ENCODE measurements at regions not wholly inside any gene's neighbourhood (a gene's known extent, or its start where the extent isn't known, plus 50 kb on each side); places are given as distances from the start of the nearest gene placed in this dataset.
"Not testable (repeated sequence)": the region's sequence is repeated elsewhere in the genome, so short reads cannot be mapped to it uniquely, and the experiment has no call there.

- ATAC-seq (ENCODE audit: low read depth) (no peak), DNase-seq (no peak)
- intact Hi-C loops (cut with micrococcal nuclease): no loop called here
- no peaks in the 10 kb centered on the region for H3K4me1 Mint-ChIP-seq
- no peaks in the 10 kb centered on the region for H3K27me3 ChIP-seq (replicated peaks in 1 of 4; ENCODE audit: control extremely low read depth in 1 of 4, control insufficient read depth in 3 of 4, insufficient read depth in 4 of 4, low read length in 3 of 4)
- H3K27me3 Mint-ChIP-seq: no peaks in the 10 kb centered on the region
- no peaks in the 10 kb centered on the region for H3K36me3 ChIP-seq (replicated peaks in 1 of 2; ENCODE audit: control extremely low read depth in 1 of 2, control insufficient read depth in 1 of 2, extremely low read depth in 1 of 2, insufficient read depth in 2 of 2, low read length in 1 of 2)
- peaks cover 3% of the 10 kb centered on the region for H3K9me3 Mint-ChIP-seq (ENCODE audit: insufficient read depth)
- ChIA-PET CTCF (no interaction called here), POLR2A (no interaction called here)
- H3K9ac ChIP-seq (ENCODE audit: low read length): no peak overlapping the region
- no peak overlapping the region for H3K4me2 ChIP-seq (replicated peaks; ENCODE audit: low read depth, low read length, poor library complexity, severe bottlenecking)
- H3K4me3 Mint-ChIP-seq: no peak overlapping the region
- H3K4me1 ChIP-seq (ENCODE audit: control insufficient read depth in 2 of 2, insufficient read depth in 2 of 2, low read length in 2 of 2): no peaks in the 10 kb centered on the region
- no peak overlapping the region for H3K27ac ChIP-seq (ENCODE audit: low read length in 2 of 2)
- TF ChIP-seq EZH2 (IDR thresholded peaks at IDR 0.05; ENCODE audit: borderline replicate concordance, insufficient read depth, low read depth, low read length, poor library complexity, severe bottlenecking): no peak
- no peak for TF ChIP-seq CTCF (IDR thresholded peaks at IDR 0.05)
- H3K4me3 ChIP-seq (ENCODE audit: control extremely low read depth in 1 of 5, extremely low read depth in 1 of 5, insufficient read depth in 1 of 5, low read depth in 2 of 5, low read length in 4 of 5): no peak overlapping the region
- H3K79me2 ChIP-seq (ENCODE audit: control insufficient read depth, insufficient read depth, low read length): no peaks in the 10 kb centered on the region
- H4K20me1 ChIP-seq (ENCODE audit: control insufficient read depth, insufficient read depth, low read length, poor library complexity, severe bottlenecking): no peaks in the 10 kb centered on the region
- H3K27ac Mint-ChIP-seq: no peak overlapping the region
- WGBS (ENCODE audit: insufficient coverage): 100% methylated on average over 1 of the region's 1 CpG
- no peak overlapping the region for H2AFZ ChIP-seq (ENCODE audit: insufficient read depth, low read depth, low read length, poor library complexity, severe bottlenecking)
- H3K9me3 ChIP-seq (ENCODE audit: control extremely low read depth in 1 of 3, control insufficient read depth in 2 of 3, insufficient read depth in 1 of 3, low read length in 2 of 3): peaks cover 0 to 27% (median 2%) of the 10 kb centered on the region in 3 donors
Observed at GRCh38 chr7:64429232-64429631, 115.5 kb downstream of the ZNF736 start.

DNA sequence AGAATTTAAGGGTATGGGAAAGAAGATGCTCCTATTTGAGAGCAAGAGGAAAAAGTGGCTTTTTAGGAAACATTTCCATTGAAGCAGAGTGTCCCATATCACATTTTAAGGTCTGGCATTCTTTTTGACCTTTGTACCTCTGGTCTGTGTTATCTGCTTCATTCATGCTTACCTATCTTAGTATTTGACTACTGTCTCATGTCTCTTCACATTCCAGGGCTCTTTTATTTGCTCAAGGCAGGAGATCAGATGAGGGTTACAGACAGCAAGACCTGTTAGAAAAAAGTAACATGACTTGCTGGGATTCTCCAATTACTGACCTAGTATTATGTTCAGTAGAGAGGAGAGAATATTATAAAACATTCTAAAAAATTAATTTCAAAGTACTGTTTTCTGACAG is 111.7 kb downstream of the ZNF736 start:
- ATAC-seq (ENCODE audit: low read depth); H3K27me3 Mint-ChIP-seq; H3K27me3 ChIP-seq (replicated peaks in 1 of 4; ENCODE audit: control extremely low read depth in 1 of 4, control insufficient read depth in 3 of 4, insufficient read depth in 4 of 4, low read length in 3 of 4); H3K4me1 ChIP-seq (ENCODE audit: control insufficient read depth in 2 of 2, insufficient read depth in 2 of 2, low read length in 2 of 2); H3K27ac Mint-ChIP-seq; POLR2A ChIA-PET; CTCF ChIA-PET; H3K4me3 ChIP-seq (ENCODE audit: control extremely low read depth in 1 of 5, extremely low read depth in 1 of 5, insufficient read depth in 1 of 5, low read depth in 2 of 5, low read length in 4 of 5); H3K4me1 Mint-ChIP-seq; H3K4me3 Mint-ChIP-seq; H4K20me1 ChIP-seq (ENCODE audit: control insufficient read depth, insufficient read depth, low read length, poor library complexity, severe bottlenecking); H3K4me2 ChIP-seq (replicated peaks; ENCODE audit: low read depth, low read length, poor library complexity, severe bottlenecking); DNase-seq; H3K9me3 Mint-ChIP-seq (ENCODE audit: insufficient read depth); H3K9ac ChIP-seq (ENCODE audit: low read length); intact Hi-C loops (cut with micrococcal nuclease); H2AFZ ChIP-seq (ENCODE audit: insufficient read depth, low read depth, low read length, poor library complexity, severe bottlenecking); H3K36me3 ChIP-seq (replicated peaks in 1 of 2; ENCODE audit: control extremely low read depth in 1 of 2, control insufficient read depth in 1 of 2, extremely low read depth in 1 of 2, insufficient read depth in 2 of 2, low read length in 1 of 2); H3K79me2 ChIP-seq (ENCODE audit: control insufficient read depth, insufficient read depth, low read length); H3K27ac ChIP-seq (ENCODE audit: low read length in 2 of 2): not testable (repeated sequence)
- peaks cover 0 to 15% (median 2%) of the 10 kb centered on the region in 3 donors for H3K9me3 ChIP-seq (ENCODE audit: control extremely low read depth in 1 of 3, control insufficient read depth in 2 of 3, insufficient read depth in 1 of 3, low read length in 2 of 3)
